ENCODE measurements at regions not wholly inside any gene's neighbourhood (a gene's known extent, or its start where the extent isn't known, plus 50 kb on each side); places are given as distances from the start of the nearest gene placed in this dataset.

- no peak for DNase-seq
Observed at GRCh38 chr13:106295971-106296370, 239.5 kb downstream of the EFNB2 start.

GRCh38 chr13:106291006-106291405, 244.5 kb downstream of the EFNB2 start:
- no peak for DNase-seq

DNA sequence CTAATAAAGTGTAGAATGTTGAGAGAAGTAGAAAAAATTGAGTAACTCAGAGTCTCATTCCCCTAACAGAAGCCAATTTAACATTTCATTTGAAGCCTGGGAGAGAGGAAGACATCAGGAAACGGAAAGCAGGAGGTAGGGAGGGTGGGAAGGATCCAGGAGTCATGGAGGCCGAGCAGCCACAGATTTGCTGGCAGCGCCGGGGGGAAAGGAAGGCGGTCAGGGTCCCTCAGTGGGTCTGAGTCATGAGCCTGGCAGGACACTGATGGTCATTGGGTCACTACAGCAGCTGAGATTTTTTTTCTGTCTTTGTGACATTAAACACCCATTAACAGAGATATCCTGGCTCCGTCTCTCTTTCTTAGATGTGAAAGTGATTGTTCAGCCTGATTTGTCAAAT, 248.1 kb downstream of the EFNB2 start:
- no peak for DNase-seq

- no peak for DNase-seq
Observed at GRCh38 chr13:106286811-106287210, 248.7 kb downstream of the EFNB2 start.

- DNase-seq = no peak
Observed at GRCh38 chr13:106284358-106284757, 251.1 kb downstream of the EFNB2 start.

- DNase-seq = no peak
Observed at GRCh38 chr13:106281426-106281825, 254.0 kb downstream of the EFNB2 start.

DNA sequence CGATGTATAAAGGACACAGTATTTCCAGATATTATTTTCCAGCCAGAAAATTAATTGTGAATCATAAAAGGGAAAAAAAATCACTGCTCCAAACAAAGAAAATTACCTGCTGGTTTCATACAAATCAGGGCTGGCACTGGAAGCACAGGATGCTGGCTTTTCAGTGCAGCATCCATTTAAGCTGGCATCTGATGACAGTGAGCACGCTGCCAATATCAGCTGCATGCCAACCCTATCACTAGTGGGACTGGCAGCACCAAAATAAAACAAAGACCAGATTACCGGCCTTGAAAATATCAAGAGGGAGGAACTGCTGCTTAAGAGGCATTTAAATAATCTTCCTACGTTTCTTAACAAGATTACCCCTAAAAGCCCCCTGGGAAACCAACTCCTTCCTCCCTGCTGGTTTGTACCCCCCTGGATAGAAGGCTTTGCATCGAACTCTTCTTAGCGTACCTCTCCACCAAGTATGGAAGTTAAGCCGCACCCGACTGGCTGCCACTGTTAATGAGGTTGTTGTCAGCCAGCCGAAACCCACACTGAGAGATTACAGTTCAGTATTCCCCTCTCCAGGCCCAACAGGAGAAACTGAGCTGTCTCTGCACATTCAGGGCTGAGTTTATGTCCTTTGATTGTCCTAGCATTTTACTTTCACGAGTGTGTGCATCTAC, 257.8 kb downstream of the EFNB2 start:
- DNase-seq = no peak

- no peak for DNase-seq
Observed at GRCh38 chr13:106276876-106277275, 258.6 kb downstream of the EFNB2 start.

- DNase-seq = no peak
Observed at GRCh38 chr13:106275446-106276032, 259.9 kb downstream of the EFNB2 start.

DNA sequence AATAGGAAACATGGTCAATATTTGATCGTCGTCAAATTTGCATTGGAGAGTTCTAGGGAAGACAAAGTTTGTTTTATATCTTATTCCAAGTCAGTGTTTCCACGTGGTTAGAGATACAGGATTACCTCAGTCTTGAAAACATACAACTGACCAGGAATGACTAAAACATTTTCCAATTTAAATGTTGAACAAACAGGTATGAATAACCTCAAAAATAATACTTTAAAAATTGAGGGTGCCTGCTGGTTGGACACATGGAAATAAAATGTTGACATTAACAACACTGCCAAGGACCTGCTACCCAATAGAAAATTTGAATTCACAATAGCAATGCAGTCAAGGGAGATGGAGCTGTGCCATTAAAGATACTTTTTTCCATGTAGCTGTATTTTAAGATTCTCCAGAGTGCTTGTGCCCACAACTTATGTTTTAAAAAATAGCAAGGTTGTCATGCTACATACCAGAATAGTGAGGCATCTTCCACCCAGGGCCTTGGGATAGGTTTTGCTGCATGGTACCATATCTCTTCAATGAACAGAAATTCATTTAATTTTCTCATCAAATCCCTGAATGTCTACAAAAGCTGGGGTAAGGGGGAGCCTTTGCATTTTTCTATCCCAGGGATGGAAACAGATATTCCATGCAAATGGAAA, 260.8 kb downstream of the EFNB2 start:
- DNase-seq = no peak

DNA sequence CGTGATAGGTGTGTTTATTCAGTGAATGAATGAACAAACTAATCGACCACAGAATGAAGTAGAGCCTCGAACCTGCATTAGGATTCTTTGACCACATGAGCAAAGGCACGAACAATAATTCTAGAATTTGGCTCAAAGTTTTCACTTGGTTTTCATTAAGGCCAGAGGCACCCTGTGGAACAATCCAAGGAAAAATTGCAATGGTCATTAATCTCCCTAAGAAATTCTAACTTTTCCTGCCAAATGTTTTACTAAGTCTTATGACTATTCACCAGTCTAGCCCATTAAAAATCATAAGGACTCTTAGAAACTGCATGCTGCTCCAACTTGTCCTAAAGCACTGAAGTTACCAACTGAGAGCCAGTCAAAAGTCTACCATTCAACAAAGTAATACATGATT, 271.7 kb downstream of the EFNB2 start:
- DNase-seq = no peak

DNA sequence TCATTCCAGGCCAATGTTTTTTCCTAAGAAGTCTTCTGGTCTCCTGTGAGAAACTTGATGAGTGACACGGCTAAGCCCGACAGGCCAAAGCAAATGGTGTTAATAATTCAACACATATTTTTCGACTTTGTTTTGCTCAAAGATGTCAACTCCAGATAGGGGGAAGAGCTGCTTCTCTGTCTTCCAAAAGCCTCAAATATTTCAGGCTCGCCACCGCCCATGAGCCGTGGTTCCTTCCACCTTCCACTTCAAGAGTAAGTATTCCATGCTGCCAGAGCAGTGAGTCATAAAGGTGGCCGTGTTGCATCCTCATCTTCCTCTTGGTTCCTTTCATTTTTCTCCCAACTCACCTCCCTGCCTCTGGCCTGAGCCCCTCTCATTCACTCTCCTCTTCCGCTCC, 272.6 kb downstream of the EFNB2 start:
- DNase-seq = no peak

DNA sequence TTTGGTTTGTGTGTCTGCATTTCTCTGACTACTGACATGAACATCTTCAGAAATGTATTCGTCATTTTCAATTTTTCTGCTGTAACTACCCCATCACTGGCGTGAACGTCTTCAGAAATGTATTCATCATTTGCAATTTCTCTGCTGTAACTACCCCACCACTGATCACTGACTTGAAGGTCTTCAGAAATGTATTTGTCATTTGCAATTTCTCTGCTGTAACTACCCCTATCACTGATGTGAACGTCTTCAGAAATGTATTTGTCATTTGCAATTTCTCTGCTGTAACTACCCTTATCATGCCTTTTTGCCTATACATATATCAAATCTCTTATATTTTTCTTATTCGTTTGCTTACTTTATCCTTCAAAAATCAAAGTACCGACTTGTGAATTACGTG, 274.0 kb downstream of the EFNB2 start:
- DNase-seq = no peak

DNA sequence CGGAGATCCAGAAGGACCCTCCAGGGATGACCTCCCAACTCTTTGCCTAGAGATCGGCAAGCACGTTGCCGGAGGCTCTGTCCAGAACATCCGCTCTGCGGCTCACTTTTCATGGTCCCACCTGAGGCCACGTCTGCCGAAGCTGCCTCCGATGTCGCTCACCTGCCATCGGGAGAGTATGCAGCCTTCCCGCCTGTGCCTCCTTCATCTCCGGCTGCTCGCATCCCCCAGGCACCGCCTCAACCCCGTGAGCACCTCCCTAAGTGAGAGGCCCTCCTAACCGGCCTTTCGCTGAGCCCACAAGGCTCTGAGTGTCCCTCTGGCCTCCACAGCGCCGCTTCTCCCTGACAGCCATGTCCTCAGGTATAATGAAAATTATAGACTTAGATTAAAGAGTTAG, 275.1 kb downstream of the EFNB2 start:
- DNase-seq = no peak

DNA sequence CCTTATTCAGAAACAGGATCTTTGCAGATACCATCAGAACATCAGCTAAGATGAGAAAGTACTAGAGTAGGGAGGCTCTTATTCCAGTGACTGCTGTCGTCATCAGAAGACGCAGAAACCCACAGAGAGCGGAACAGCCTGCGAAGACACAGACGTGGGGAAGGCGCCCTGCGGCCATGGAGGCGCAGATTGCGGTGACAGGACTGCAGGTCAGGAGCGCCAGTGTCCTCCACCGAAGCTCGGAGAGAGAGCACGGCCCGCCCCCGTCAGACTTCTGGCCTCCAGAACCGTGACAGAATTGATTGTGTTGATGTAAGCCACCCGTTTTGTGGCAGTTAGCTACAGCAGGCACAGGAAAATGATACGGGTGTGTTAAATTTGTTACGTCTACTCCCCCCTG, 275.5 kb downstream of the EFNB2 start:
- no peak for DNase-seq

- no peak for DNase-seq
Observed at GRCh38 chr13:106246666-106247188, 288.7 kb downstream of the EFNB2 start.

DNA sequence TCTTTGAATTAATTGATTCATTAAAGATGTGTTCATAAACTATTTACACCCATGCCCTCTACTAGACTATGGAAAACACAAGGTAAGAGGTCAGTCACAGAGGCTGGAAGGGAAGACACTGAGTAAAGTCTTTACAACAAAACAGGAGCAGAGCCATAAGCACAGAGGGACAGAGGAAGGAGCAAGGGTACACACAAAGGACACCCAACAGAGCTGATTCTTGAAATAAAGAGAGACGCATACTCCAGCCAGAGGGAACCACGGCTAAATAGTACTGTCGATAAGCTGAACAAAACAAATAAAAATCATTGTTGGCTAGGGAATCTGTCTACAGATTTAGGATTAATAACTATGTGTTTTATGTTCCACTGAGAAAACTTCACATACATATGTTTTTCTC, 289.2 kb downstream of the EFNB2 start:
- no peak for DNase-seq

DNA sequence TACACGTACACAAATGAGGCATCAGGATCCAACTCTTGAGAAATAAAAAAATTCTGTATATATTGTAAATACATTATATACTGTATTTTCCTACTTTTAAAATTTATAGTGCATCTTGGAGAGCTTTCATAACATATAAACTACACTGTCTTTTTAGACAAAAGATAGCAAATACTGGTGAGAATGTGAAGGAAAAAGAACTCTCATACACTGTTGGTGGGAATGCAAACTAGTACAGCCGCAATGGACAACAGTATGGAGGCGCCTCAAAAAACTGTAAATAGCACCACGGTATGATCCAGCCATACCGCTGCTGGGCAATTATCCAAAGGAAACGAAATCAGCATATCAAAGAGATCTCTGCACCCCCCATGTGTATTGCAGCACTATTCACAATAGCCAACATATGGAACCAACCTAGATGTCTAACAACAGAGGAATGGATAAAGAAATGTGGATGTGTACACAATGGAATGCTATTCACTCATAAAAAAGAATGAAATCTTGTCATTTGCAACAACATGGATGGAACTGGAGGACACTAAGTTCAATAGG, 292.4 kb downstream of the EFNB2 start:
- no peak for DNase-seq

DNA sequence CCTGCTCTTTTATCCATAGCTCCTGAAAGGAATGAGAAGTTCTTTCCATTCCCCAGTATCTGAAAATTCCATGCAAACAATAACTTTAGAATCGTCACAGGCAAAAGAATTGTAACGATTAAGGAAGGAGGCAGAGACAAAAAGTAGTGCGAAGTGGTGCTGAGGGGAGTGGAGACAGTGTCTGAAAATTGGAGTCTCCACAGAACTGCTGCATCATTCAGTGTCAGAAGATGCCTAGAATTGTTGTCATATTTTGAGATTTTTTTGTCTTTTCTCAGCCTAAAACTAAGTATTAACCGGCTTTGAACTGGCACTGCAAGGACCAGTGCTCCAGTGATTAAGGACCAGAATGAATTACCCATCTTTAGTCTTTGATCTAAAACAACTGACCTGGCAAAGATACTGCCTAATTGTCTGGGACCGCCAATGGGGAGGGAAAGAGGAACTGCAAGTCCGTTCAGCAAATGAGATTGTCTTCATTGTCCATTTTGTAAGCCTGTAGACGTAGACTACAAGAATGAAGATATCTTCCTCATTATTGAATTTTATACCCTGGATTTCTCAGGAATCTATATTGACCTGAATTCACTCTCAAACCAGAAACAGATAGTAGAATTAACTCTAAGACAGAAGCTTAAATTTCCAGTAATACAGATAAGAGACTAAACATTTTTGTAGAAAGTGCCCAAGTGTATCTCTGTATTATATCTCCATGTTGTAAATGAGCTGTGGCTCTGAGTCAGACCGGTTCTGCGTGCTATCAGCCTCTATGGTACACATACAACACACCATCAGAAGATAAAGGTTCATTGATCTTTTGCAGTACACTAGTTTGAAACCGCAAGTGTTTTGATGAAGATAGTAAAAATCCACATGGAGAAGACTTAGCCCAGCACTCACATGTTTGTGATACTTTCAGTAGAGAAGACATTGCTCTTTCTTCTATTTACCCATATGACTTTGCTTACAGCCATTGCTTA, 293.2 kb downstream of the EFNB2 start:
- no peak for DNase-seq

- no peak for DNase-seq
Observed at GRCh38 chr13:106238690-106239089, 296.8 kb downstream of the EFNB2 start.

DNA sequence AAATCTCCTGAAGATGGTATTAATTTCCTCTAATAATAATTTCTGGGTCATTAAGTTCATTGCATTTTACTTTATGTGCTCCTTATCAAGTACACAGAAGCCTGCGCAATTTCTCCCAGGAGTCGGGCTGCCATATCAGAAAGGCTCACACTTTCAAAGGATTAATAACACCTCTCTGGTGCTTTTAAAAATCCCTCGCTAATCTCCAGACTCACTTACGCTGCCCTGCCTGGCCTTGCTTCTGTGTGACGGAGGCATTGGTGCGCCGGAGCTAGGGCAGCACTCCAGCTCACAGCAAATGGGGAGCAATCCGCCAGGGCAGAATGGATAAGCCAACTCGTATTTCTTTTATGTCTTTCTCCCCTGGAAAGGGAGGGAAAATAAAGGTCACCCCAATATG, 300.8 kb downstream of the EFNB2 start:
- no peak for DNase-seq

DNA sequence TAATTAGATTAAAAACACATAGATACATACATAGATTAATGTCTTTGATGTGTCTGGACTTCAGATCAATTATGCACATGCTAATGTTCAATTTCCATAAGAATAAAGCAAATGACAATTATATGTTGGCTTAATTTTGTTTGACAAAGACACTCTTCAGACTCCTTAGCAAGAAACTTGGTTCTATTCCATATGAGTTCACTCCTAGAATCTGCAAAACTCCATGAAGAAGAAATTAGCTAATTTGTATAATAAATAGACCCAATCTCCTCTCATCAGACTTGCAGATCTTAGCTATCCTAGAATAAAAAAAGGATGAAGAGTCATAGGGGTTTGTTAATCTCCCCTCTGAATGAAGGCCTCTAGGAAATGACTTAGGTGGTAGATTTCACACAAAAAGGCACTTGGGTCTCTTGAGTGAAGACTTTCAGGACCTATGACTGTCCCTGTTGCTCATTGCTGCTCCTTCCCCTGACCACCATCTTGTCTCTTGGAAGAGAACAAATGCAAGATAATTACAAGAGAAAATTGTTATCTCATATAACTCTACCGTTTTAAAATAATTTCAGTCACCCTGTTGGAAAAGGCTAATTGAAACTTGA, 302.2 kb downstream of the EFNB2 start:
- no peak for DNase-seq

All from activated naive CD4-positive, alpha-beta T cell treated with Interleukin-2 at 50 U/mL for 16 hours (primary cell).